ENCODE measurements at regions not wholly inside any gene's neighbourhood (a gene's known extent, or its start where the extent isn't known, plus 50 kb on each side); places are given as distances from the start of the nearest gene placed in this dataset.
"Not testable (repeated sequence)": the region's sequence is repeated elsewhere in the genome, so short reads cannot be mapped to it uniquely, and the experiment has no call there.

- intact Hi-C loops (cut with micrococcal nuclease); CTCF ChIA-PET; H3K36me3 Mint-ChIP-seq (ENCODE audit: insufficient read depth, unreplicated experiment); H3K27me3 Mint-ChIP-seq (ENCODE audit: insufficient read depth, unreplicated experiment); H3K4me1 Mint-ChIP-seq (ENCODE audit: insufficient read depth, unreplicated experiment); POLR2A ChIA-PET; H3K27ac Mint-ChIP-seq (ENCODE audit: low read depth, unreplicated experiment); DNase-seq (ENCODE audit: unreplicated experiment); H3K9me3 Mint-ChIP-seq (ENCODE audit: unreplicated experiment); H3K4me3 Mint-ChIP-seq (ENCODE audit: unreplicated experiment); BruUV-seq (replicated peaks): not testable (repeated sequence)
Observed at GRCh38 chr21:5975719-5976118, 4545.7 kb upstream of the TPTE start.

- CTCF ChIA-PET; H3K27me3 Mint-ChIP-seq (ENCODE audit: insufficient read depth, unreplicated experiment); H3K4me1 Mint-ChIP-seq (ENCODE audit: insufficient read depth, unreplicated experiment): not testable (repeated sequence)
Observed at GRCh38 chr21:5997586-5997985, 4523.8 kb upstream of the TPTE start.

GRCh38 chr21:6015422-6016057, 4505.8 kb upstream of the TPTE start:
- BruUV-seq (replicated peaks); intact Hi-C loops (cut with micrococcal nuclease); H3K27me3 Mint-ChIP-seq (ENCODE audit: insufficient read depth, unreplicated experiment); POLR2A ChIA-PET; DNase-seq (ENCODE audit: unreplicated experiment); CTCF ChIA-PET; H3K36me3 Mint-ChIP-seq (ENCODE audit: insufficient read depth, unreplicated experiment); H3K27ac Mint-ChIP-seq (ENCODE audit: low read depth, unreplicated experiment); H3K4me3 Mint-ChIP-seq (ENCODE audit: unreplicated experiment); H3K9me3 Mint-ChIP-seq (ENCODE audit: unreplicated experiment); H3K4me1 Mint-ChIP-seq (ENCODE audit: insufficient read depth, unreplicated experiment): not testable (repeated sequence)

More at GRCh38 chr21:5997586-5997985, 4523.8 kb upstream of the TPTE start:
- POLR2A ChIA-PET; BruUV-seq (replicated peaks); DNase-seq (ENCODE audit: unreplicated experiment); H3K36me3 Mint-ChIP-seq (ENCODE audit: insufficient read depth, unreplicated experiment); H3K9me3 Mint-ChIP-seq (ENCODE audit: unreplicated experiment); intact Hi-C loops (cut with micrococcal nuclease); H3K27ac Mint-ChIP-seq (ENCODE audit: low read depth, unreplicated experiment); H3K4me3 Mint-ChIP-seq (ENCODE audit: unreplicated experiment): not testable (repeated sequence)

GRCh38 chr21:6020460-6020859, 4500.9 kb upstream of the TPTE start:
- H3K27ac Mint-ChIP-seq (ENCODE audit: low read depth, unreplicated experiment); intact Hi-C loops (cut with micrococcal nuclease); H3K4me3 Mint-ChIP-seq (ENCODE audit: unreplicated experiment); H3K36me3 Mint-ChIP-seq (ENCODE audit: insufficient read depth, unreplicated experiment); CTCF ChIA-PET; POLR2A ChIA-PET; BruUV-seq (replicated peaks); DNase-seq (ENCODE audit: unreplicated experiment); H3K9me3 Mint-ChIP-seq (ENCODE audit: unreplicated experiment); H3K4me1 Mint-ChIP-seq (ENCODE audit: insufficient read depth, unreplicated experiment); H3K27me3 Mint-ChIP-seq (ENCODE audit: insufficient read depth, unreplicated experiment): not testable (repeated sequence)

GRCh38 chr21:6020953-6021716, 4500.2 kb upstream of the TPTE start:
- DNase-seq (ENCODE audit: unreplicated experiment); H3K36me3 Mint-ChIP-seq (ENCODE audit: insufficient read depth, unreplicated experiment); H3K4me3 Mint-ChIP-seq (ENCODE audit: unreplicated experiment); POLR2A ChIA-PET; CTCF ChIA-PET; H3K4me1 Mint-ChIP-seq (ENCODE audit: insufficient read depth, unreplicated experiment); H3K9me3 Mint-ChIP-seq (ENCODE audit: unreplicated experiment); H3K27ac Mint-ChIP-seq (ENCODE audit: low read depth, unreplicated experiment); intact Hi-C loops (cut with micrococcal nuclease); H3K27me3 Mint-ChIP-seq (ENCODE audit: insufficient read depth, unreplicated experiment): not testable (repeated sequence)
- BruUV-seq (replicated peaks), result TSS peak; percentile 86

- CTCF ChIA-PET; DNase-seq (ENCODE audit: unreplicated experiment); H3K9me3 Mint-ChIP-seq (ENCODE audit: unreplicated experiment); H3K4me1 Mint-ChIP-seq (ENCODE audit: insufficient read depth, unreplicated experiment); BruUV-seq (replicated peaks); H3K36me3 Mint-ChIP-seq (ENCODE audit: insufficient read depth, unreplicated experiment); H3K4me3 Mint-ChIP-seq (ENCODE audit: unreplicated experiment); POLR2A ChIA-PET; H3K27ac Mint-ChIP-seq (ENCODE audit: low read depth, unreplicated experiment); intact Hi-C loops (cut with micrococcal nuclease); H3K27me3 Mint-ChIP-seq (ENCODE audit: insufficient read depth, unreplicated experiment): not testable (repeated sequence)
Observed at GRCh38 chr21:6021717-6022270, 4499.6 kb upstream of the TPTE start.

GRCh38 chr21:6023331-6023730, 4498.1 kb upstream of the TPTE start:
- H3K9me3 Mint-ChIP-seq (ENCODE audit: unreplicated experiment); H3K4me3 Mint-ChIP-seq (ENCODE audit: unreplicated experiment); CTCF ChIA-PET; intact Hi-C loops (cut with micrococcal nuclease); H3K4me1 Mint-ChIP-seq (ENCODE audit: insufficient read depth, unreplicated experiment); DNase-seq (ENCODE audit: unreplicated experiment); POLR2A ChIA-PET; H3K27me3 Mint-ChIP-seq (ENCODE audit: insufficient read depth, unreplicated experiment); H3K36me3 Mint-ChIP-seq (ENCODE audit: insufficient read depth, unreplicated experiment); H3K27ac Mint-ChIP-seq (ENCODE audit: low read depth, unreplicated experiment); BruUV-seq (replicated peaks): not testable (repeated sequence)

- DNase-seq (ENCODE audit: unreplicated experiment); BruUV-seq (replicated peaks); H3K4me3 Mint-ChIP-seq (ENCODE audit: unreplicated experiment); POLR2A ChIA-PET; intact Hi-C loops (cut with micrococcal nuclease); H3K27ac Mint-ChIP-seq (ENCODE audit: low read depth, unreplicated experiment); CTCF ChIA-PET; H3K4me1 Mint-ChIP-seq (ENCODE audit: insufficient read depth, unreplicated experiment); H3K9me3 Mint-ChIP-seq (ENCODE audit: unreplicated experiment); H3K36me3 Mint-ChIP-seq (ENCODE audit: insufficient read depth, unreplicated experiment); H3K27me3 Mint-ChIP-seq (ENCODE audit: insufficient read depth, unreplicated experiment): not testable (repeated sequence)
Observed at GRCh38 chr21:6025139-6025538, 4496.2 kb upstream of the TPTE start.

GRCh38 chr21:6027497-6027896, 4493.9 kb upstream of the TPTE start:
- H3K27ac Mint-ChIP-seq (ENCODE audit: low read depth, unreplicated experiment); H3K4me1 Mint-ChIP-seq (ENCODE audit: insufficient read depth, unreplicated experiment); H3K36me3 Mint-ChIP-seq (ENCODE audit: insufficient read depth, unreplicated experiment); intact Hi-C loops (cut with micrococcal nuclease); POLR2A ChIA-PET; BruUV-seq (replicated peaks); H3K9me3 Mint-ChIP-seq (ENCODE audit: unreplicated experiment); DNase-seq (ENCODE audit: unreplicated experiment); CTCF ChIA-PET; H3K27me3 Mint-ChIP-seq (ENCODE audit: insufficient read depth, unreplicated experiment); H3K4me3 Mint-ChIP-seq (ENCODE audit: unreplicated experiment): not testable (repeated sequence)
